ENCODE measurements at regions not wholly inside any gene's neighbourhood (a gene's known extent, or its start where the extent isn't known, plus 50 kb on each side); places are given as distances from the start of the nearest gene placed in this dataset.

DNA sequence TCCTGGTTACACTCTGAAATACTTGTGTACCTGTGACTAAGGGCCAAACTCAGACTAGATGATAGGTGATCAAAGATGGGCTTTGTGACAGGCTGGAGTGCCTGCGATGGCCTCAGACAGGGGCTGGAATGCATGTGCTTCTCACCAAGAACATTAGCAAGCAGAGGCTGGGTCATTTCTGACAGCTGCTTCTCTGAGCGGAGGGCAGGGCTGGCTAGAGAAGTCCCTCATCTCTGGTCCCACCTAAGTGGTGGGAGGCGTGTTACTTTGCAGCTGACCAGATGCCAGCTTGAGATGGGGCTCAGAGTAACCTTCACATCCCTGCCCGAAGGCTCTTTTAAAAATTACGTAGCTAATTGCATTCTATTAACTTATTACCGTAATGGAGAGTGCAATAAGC, 106.8 kb upstream of the RTL1 start:
- H3K4me3 ChIP-seq (ENCODE audit: low read depth, low read length) = no peak overlapping the region
- TF ChIP-seq, protein P1, sequence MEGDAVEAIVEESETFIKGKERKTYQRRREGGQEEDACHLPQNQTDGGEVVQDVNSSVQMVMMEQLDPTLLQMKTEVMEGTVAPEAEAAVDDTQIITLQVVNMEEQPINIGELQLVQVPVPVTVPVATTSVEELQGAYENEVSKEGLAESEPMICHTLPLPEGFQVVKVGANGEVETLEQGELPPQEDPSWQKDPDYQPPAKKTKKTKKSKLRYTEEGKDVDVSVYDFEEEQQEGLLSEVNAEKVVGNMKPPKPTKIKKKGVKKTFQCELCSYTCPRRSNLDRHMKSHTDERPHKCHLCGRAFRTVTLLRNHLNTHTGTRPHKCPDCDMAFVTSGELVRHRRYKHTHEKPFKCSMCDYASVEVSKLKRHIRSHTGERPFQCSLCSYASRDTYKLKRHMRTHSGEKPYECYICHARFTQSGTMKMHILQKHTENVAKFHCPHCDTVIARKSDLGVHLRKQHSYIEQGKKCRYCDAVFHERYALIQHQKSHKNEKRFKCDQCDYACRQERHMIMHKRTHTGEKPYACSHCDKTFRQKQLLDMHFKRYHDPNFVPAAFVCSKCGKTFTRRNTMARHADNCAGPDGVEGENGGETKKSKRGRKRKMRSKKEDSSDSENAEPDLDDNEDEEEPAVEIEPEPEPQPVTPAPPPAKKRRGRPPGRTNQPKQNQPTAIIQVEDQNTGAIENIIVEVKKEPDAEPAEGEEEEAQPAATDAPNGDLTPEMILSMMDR (IDR thresholded peaks at IDR 0.05; ENCODE audit: insufficient read depth, low read depth, low read length) = no peak
- DNase-seq (ENCODE audit: low read depth) = no peak

DNA sequence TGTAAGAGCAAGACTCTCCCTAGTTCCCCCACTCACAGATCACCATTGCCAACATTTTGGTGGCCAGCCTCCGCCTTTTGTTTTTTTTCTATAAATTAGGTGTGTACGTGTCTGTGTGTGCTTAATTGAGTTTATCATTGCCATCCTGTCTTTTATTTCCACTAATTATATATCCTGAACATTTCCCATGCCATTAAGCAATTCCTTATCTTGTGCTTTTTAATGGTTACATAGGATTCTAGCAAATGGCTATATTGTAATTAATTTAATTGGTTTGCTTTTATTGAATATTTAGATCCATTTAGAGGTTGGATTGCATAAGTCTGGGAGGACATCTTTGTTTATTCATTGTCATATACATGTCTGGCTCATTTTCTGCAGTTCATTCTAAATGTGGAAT, 107.3 kb upstream of the RTL1 start:
- no peak for DNase-seq (ENCODE audit: low read depth)
- TF ChIP-seq, protein P1 (IDR thresholded peaks at IDR 0.05; ENCODE audit: insufficient read depth, low read depth, low read length) = no peak
- H3K4me3 ChIP-seq (ENCODE audit: low read depth, low read length) = no peak overlapping the region

- no peak overlapping the region for H3K4me3 ChIP-seq (ENCODE audit: low read depth, low read length)
- TF ChIP-seq, protein P1 (IDR thresholded peaks at IDR 0.05; ENCODE audit: insufficient read depth, low read depth, low read length) = no peak
- DNase-seq (ENCODE audit: low read depth) = peak; percentile 23
Measured at GRCh38 chr14:101017209-101017608, 113.7 kb upstream of the RTL1 start.

GRCh38 chr14:101017806-101018560, 114.5 kb upstream of the RTL1 start:
- TF ChIP-seq, protein P1 (IDR thresholded peaks at IDR 0.05; ENCODE audit: insufficient read depth, low read depth, low read length) = no peak
- H3K4me3 ChIP-seq (ENCODE audit: low read depth, low read length) = no peak overlapping the region
- DNase-seq (ENCODE audit: low read depth) = no peak

GRCh38 chr14:101018561-101019290, 115.2 kb upstream of the RTL1 start:
- DNase-seq (ENCODE audit: low read depth) = no peak
- TF ChIP-seq, protein P1 (IDR thresholded peaks at IDR 0.05; ENCODE audit: insufficient read depth, low read depth, low read length) = no peak
- no peak overlapping the region for H3K4me3 ChIP-seq (ENCODE audit: low read depth, low read length)

DNA sequence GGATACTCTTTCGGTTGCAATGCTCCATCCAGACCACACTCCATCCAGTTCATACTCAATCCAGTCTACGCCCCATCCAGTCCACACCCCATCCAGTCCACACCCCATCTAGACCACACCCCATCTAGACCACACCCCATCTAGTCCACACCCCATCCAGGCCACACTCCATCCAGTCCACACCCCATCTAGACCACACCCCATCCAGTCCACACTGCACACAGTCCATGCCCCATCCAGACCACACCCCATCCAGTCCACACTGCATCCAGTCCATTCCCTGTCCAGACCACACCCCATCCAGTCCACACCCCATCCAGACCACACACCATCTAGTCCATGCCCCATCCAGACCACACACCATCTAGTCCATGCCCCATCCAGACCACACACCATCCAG, 116.0 kb upstream of the RTL1 start:
- DNase-seq (ENCODE audit: low read depth) = no peak
- TF ChIP-seq, protein P1 (IDR thresholded peaks at IDR 0.05; ENCODE audit: insufficient read depth, low read depth, low read length) = no peak
- H3K4me3 ChIP-seq (ENCODE audit: low read depth, low read length) = no peak overlapping the region
